Motor neuron (in vitro differentiated cells): ENCODE measurements at regions not wholly inside any gene's neighbourhood (a gene's known extent, or its start where the extent isn't known, plus 50 kb on each side); places are given as distances from the start of the nearest gene placed in this dataset.
A peak's percentile ranks its signal among the peaks of the same experiment; 100 is the strongest.

Experiments used
- ATAC-seq, 8 experiments: fragments of 200-7000 bp; cut with Tn5 transposase; replicated peaks in 6 of 8; 2 replicates each; pipeline ENCODE4 v1.8.0; 2021; ENCODE audit warnings: mild to moderate bottlenecking in 8 of 8, moderate library complexity in 8 of 8
- H3K27ac ChIP-seq, 2 donors: fragments of 250-450 bp; sonication (Bioruptor Pico); 2 replicates each; pipeline ENCODE4 v1.9.0; 2021; ENCODE audit warnings: antibody characterized with exemption in 2 of 2, mild to moderate bottlenecking in 2 of 2, moderate library complexity in 1 of 2
- H3K4me1 ChIP-seq, 2 donors: fragments of 250-450 bp; sonication (Bioruptor Pico); replicated peaks in 1 of 2; 2 replicates each; pipeline ENCODE4 v1.6.1; 2021; ENCODE audit warnings: antibody characterized with exemption in 2 of 2, mild to moderate bottlenecking in 2 of 2, moderate library complexity in 1 of 2
- H3K4me3 ChIP-seq, 5 donors: fragments of 250-450 bp; sonication (Bioruptor Pico); 2 replicates each; pipeline ENCODE4 v1.9.0; 2021; ENCODE audit warnings: antibody characterized with exemption in 5 of 5, mild to moderate bottlenecking in 5 of 5, moderate library complexity in 4 of 5
- WGBS, 10 experiments: fragments of 450-650 bp; shearing (Covaris generic); methylation state at CpG; one replicate each; pipeline ENCODE4 v1.0.0; 2022; 5-methylcytosine and 5-hydroxymethylcytosine counted together
- in situ Hi-C, 9 experiments: fragments of 400-800 bp; cut with MboI; loops; one replicate each; pipeline ENCODE4 v1.15.0; 2021; ENCODE audit warnings: low sequenced_read_pairs in 9 of 9, low pct_unique_long_range_greater_than_20kb in 2 of 9; ENCODE audit not compliant: unreplicated experiment in 9 of 9

DNA sequence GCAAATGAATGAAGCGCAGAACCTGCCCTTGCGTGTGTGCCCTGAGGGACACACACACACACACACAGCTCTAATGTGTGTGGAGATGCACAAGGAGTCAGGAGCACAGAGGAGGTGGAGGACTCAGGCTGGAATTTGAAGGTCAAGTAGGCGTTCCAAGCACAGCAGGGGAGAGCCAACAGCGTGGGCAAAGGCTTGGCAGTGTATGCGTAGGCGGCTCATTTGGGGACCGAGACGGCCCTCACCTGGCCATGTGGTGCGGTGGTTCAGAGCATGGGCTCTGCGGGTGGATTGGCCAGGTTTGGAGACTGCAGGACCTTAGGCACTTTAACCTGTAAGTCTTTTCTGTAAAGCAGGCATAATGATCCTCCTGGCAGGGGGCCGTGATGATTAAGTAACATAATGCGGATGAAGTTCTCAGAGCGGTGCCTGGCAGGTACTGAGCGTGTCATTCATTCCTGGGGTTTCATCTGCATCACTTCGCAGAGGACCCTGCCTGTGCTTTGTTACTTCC is 69.5 kb upstream of the SLC24A4 start:
- Histone ChIP-seq H3K4me1 (peaks cover 0 to 9% of the 10 kb centered on the region in 2 donors), H3K4me3 (no peak overlapping the region), H3K27ac (no peak overlapping the region)
- 33 to 83% (median 66%) methylated on average over 2 to 8 of the region's 15 CpGs; no CpG with 5 or more reads in 2 of the 10 experiments for WGBS, 10 experiments
- in situ Hi-C loops: no loop called here
- peak in 2 of 8 experiments; percentile 12 to 31 for ATAC-seq

DNA sequence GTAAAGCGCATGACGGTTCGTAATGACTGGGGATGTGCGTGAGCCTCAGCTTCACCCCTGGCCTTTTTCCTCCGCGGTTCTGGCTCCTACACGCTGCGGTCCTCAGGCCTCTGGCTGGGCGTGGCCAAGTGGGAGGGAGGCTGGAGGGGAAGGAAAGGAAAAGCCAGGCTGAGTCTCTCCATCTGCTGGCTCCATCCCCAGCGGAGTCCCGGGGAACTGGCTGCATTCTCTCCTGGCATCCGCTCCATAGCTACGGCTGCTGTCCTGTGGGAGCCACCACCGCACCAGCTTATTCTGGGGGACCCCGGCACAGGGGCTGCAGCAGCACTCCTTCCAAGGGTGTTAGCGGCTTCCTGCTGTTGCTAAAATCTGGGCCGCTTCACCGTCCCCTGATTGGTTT is 68.2 kb upstream of the SLC24A4 start:
- ATAC-seq: peak; percentile 47 to 96 (median 86)
- H3K27ac ChIP-seq: no peak overlapping the region
- WGBS, 10 experiments: 4 to 67% (median 24%) methylated on average over 1 to 13 of the region's 18 CpGs; no CpG with 5 or more reads in 2 of the 10 experiments
- peak overlapping the region in 1 of 5 donors; percentile 2 for H3K4me3 ChIP-seq
- H3K4me1 ChIP-seq: peaks cover 0 to 13% of the 10 kb centered on the region in 2 donors
- in situ Hi-C loops: no loop called here

DNA sequence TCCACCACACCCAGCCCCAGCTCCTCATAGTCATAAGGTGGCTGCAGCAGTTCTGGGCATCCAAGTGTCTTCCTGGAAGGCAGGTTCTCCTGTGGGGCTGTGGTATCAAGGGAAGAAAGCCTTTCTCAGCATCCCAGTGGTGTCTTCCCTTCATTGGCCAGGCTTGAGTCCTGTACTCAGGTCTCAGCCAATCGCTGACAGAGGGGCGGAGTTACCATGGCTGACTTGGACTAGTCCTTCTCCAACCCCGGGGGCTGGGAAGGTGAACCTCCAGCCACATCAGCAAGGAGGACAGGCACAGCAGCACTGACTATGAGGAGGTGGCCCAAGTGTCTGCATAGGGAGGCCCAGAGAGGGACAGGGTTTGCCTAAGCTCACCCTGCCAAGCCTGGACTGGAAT is 64.0 kb upstream of the SLC24A4 start:
- WGBS, 10 experiments: 100% methylated on average over 1 of the region's 3 CpGs; no CpG with 5 or more reads in 9 of the 10 experiments
- in situ Hi-C loops: no loop called here
- Histone ChIP-seq H3K4me3 (no peak overlapping the region), H3K4me1 (peaks cover 0 to 9% of the 10 kb centered on the region in 2 donors), H3K27ac (no peak overlapping the region)
- peak in 2 of 8 experiments; percentile 11 to 31 for ATAC-seq

DNA sequence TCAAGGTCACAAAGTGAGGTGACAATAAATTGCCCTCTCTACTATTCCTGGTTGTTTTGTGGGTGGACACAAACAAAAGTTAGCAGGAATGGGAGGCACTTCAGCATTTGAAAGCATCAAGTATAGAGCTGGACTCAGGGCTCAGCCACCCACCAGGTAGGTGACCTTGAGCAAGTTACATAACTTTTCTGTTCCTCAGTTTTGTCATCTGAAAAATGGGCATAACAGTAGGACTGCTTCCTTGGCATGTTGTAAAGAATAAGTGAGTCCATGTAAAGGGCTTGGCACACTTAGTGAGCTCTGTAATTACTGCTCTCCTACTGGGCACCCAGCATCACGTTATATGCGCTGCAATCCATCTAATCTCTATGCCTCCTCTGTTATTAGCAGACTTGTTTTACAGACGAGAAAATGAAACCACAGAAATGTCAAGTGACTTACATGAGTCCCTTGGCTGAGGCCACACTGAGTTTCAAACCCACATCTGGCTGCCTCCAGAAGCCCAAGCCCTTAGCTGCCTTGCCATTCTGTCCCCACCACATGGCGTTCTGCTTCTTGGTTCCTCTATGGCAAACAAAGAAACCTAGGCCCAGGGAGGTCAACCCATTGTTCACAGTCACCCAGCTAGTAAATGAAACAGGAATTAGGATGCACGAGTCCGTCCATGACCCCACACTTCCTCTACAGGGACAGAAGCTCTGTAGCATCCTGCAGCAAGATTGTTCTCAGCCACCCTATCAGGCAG is 63.2 kb upstream of the SLC24A4 start:
- H3K4me1 ChIP-seq: peaks cover 0 to 9% of the 10 kb centered on the region in 2 donors
- H3K27ac ChIP-seq: no peak overlapping the region
- no peak overlapping the region for H3K4me3 ChIP-seq
- in situ Hi-C loops: no loop called here
- no peak for ATAC-seq
- WGBS, 10 experiments: 0 to 90% (median 62%) methylated on average over 1 to 5 of the region's 6 CpGs; no CpG with 5 or more reads in 4 of the 10 experiments

DNA sequence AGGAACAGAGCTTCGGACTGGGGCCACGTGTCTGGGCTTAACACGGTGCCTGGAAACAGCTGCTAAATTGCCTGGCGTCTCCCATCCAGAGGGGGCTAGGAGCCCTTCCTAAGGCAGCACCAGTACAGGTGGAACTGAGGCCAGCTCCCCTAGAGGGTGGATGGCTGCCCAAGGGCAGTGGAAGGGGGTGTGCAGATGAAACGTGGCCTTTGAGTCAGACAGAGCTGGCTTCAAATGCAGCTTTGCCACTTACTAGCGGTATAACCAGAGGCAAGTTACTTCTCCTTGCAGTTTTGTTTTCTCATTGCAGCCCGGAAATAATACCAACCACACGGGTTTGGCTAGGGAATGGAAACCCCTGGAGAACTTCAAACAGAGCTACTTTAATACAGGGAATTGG is 59.3 kb upstream of the SLC24A4 start:
- Histone ChIP-seq H3K4me3 (no peak overlapping the region), H3K27ac (no peak overlapping the region), H3K4me1 (peaks cover 0 to 4% of the 10 kb centered on the region in 2 donors)
- ATAC-seq: no peak
- in situ Hi-C loops: no loop called here
- WGBS, 10 experiments: 0 to 93% (median 64%) methylated on average over 1 to 6 of the region's 8 CpGs; no CpG with 5 or more reads in 5 of the 10 experiments

DNA sequence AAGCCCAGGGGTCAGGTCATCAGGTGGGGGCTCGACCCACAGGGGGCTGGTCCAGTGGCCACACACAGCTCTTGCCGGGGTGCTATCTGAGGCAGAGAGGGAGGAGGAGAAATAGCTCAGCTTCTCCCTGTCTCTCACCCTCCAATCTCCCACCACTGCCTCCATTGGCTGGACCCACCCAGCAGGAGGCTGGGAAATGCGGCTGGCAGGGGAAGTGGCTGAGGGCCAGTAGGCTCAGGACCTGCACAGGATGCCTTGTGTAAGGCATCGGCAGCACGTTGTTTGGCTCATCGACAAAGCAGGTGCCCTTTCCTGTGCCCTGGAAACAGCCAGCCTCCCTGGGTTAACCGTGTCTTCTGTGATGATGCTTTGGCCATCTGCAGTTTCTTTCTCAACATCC is 58.8 kb upstream of the SLC24A4 start:
- 79 to 100% (median 93%) methylated on average over 1 to 4 of the region's 7 CpGs; no CpG with 5 or more reads in 5 of the 10 experiments for WGBS, 10 experiments
- no peak for ATAC-seq
- in situ Hi-C loops: no loop called here

DNA sequence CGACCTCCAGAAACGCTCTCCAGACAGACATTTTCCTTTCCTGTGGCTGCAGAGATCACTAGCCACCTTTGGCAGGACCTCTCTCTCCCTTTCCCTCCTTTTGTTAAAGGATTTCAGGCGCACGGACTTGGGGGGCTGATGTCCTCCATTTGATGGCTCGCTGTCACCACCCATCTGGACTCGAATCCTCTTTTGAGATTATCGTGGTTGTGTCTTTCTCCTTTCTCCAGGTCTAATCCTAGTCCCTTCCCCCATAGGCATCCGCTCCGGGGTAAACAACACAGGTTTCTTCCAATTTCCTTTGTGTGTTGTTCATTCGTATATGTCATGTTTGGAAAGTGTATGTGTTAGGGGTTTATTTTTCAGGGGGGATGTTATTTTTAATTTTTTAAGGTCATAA is 56.7 kb upstream of the SLC24A4 start:
- no peak for ATAC-seq
- no peak overlapping the region for H3K27ac ChIP-seq
- in situ Hi-C loops: no loop called here
- WGBS, 10 experiments: 40 to 100% (median 85%) methylated on average over 1 to 8 of the region's 10 CpGs
- no peaks in the 10 kb centered on the region for H3K4me1 ChIP-seq
- H3K4me3 ChIP-seq: no peak overlapping the region

More for the DNA sequence above, 58.8 kb upstream of the SLC24A4 start:
- H3K27ac ChIP-seq: no peak overlapping the region
- no peak overlapping the region for H3K4me3 ChIP-seq
- no peaks in the 10 kb centered on the region for H3K4me1 ChIP-seq
